ENCODE measurements at regions not wholly inside any gene's neighbourhood (a gene's known extent, or its start where the extent isn't known, plus 50 kb on each side); places are given as distances from the start of the nearest gene placed in this dataset.

- no peaks in the 10 kb centered on the region for H3K27me3 ChIP-seq (ENCODE audit: control insufficient read depth, insufficient read depth, low read length)
- ChIA-PET CTCF (no interaction called here), POLR2A (interaction anchor here (0.6 kb wide), 1 partner anchor 469 kb away, joined by 6 read pairs; no protein-coding TSS in a partner anchor)
- H3K27ac ChIP-seq (ENCODE audit: low read depth, low read length): no peak overlapping the region
- H3K9me3 ChIP-seq (ENCODE audit: control insufficient read depth, insufficient read depth, low read length): no peaks in the 10 kb centered on the region
- no peak overlapping the region for H3K4me3 ChIP-seq (ENCODE audit: low read depth, low read length)
- TF ChIP-seq, protein P1, sequence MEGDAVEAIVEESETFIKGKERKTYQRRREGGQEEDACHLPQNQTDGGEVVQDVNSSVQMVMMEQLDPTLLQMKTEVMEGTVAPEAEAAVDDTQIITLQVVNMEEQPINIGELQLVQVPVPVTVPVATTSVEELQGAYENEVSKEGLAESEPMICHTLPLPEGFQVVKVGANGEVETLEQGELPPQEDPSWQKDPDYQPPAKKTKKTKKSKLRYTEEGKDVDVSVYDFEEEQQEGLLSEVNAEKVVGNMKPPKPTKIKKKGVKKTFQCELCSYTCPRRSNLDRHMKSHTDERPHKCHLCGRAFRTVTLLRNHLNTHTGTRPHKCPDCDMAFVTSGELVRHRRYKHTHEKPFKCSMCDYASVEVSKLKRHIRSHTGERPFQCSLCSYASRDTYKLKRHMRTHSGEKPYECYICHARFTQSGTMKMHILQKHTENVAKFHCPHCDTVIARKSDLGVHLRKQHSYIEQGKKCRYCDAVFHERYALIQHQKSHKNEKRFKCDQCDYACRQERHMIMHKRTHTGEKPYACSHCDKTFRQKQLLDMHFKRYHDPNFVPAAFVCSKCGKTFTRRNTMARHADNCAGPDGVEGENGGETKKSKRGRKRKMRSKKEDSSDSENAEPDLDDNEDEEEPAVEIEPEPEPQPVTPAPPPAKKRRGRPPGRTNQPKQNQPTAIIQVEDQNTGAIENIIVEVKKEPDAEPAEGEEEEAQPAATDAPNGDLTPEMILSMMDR (IDR thresholded peaks at IDR 0.05; ENCODE audit: low read depth, low read length): no peak
- DNase-seq (ENCODE audit: low read depth, low spot score): no peak
These were observed 98.1 kb upstream of the NFIA start for GRCh38 chr1:60984062-60984799.

DNA sequence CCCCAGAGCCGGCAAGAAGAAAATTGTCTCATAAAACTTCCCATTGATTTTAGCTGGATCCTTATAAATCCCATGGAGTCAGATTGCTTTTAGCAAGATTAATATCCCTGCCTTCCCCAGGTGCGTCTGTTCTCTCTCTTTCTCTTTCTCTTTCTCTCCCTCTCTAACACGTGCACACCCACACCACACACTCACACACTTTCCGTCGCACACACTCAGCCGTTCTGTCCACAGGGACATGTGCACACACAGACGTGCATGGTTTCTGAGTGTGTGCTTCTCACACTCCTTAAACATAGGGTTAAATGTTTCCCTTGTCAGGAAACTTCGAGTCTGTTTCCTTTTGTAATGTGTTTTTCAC is 98.7 kb upstream of the NFIA start:
- Histone ChIP-seq H3K9me3 (ENCODE audit: control insufficient read depth, insufficient read depth, low read length) (no peaks in the 10 kb centered on the region), H3K4me3 (ENCODE audit: low read depth, low read length) (no peak overlapping the region), H3K27me3 (ENCODE audit: control insufficient read depth, insufficient read depth, low read length) (no peaks in the 10 kb centered on the region), H3K27ac (ENCODE audit: low read depth, low read length) (no peak overlapping the region)
- ChIA-PET CTCF (no interaction called here), POLR2A (no interaction called here)
- TF ChIP-seq, protein P1 (IDR thresholded peaks at IDR 0.05; ENCODE audit: low read depth, low read length): no peak
- DNase-seq (ENCODE audit: low read depth, low spot score): no peak

DNA sequence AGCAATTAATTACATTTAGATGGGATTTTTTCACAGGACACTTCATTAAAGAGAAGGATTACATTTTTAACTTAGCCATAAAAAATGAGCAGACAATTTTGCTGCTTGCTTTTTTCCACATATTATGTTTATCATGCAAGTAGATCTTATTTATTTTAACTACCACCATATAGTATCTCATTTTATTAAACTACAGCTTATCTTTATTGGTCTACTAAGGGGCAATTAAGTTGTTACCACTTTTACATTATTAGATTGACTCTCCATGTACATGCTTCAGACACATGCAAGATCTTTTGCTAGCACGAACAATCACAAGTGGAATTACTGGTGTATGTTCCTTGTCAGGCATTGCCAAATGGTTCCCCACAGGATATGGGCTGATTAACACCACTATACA is 99.8 kb upstream of the NFIA start:
- no peaks in the 10 kb centered on the region for H3K27me3 ChIP-seq (ENCODE audit: control insufficient read depth, insufficient read depth, low read length)
- ChIA-PET CTCF (interaction anchor here (0.6 to 1.9 kb wide), 3 partner anchors 67 to 870 kb away, joined by 3 to 5 read pairs (median 4); no protein-coding TSS in a partner anchor), POLR2A (no interaction called here)
- H3K4me3 ChIP-seq (ENCODE audit: low read depth, low read length): no peak overlapping the region
- no peak for DNase-seq (ENCODE audit: low read depth, low spot score)
- TF ChIP-seq, protein P1 (IDR thresholded peaks at IDR 0.05; ENCODE audit: low read depth, low read length): no peak
- H3K9me3 ChIP-seq (ENCODE audit: control insufficient read depth, insufficient read depth, low read length): no peaks in the 10 kb centered on the region
- H3K27ac ChIP-seq (ENCODE audit: low read depth, low read length): no peak overlapping the region

GRCh38 chr1:60981357-60981756 is 101.0 kb upstream of the NFIA start:
- Histone ChIP-seq H3K9me3 (ENCODE audit: control insufficient read depth, insufficient read depth, low read length) (no peaks in the 10 kb centered on the region), H3K27ac (ENCODE audit: low read depth, low read length) (no peak overlapping the region), H3K27me3 (ENCODE audit: control insufficient read depth, insufficient read depth, low read length) (no peaks in the 10 kb centered on the region), H3K4me3 (ENCODE audit: low read depth, low read length) (no peak overlapping the region)
- POLR2A ChIA-PET: no interaction called here
- TF ChIP-seq, protein P1 (IDR thresholded peaks at IDR 0.05; ENCODE audit: low read depth, low read length): no peak
- DNase-seq (ENCODE audit: low read depth, low spot score): no peak
- CTCF ChIA-PET: interaction anchor here (1.1 to 6.2 kb wide), 4 partner anchors 61 to 872 kb away, joined by 4 to 68 read pairs (median 17); no protein-coding TSS in a partner anchor
